IPS-18c (cell line): ENCODE measurements at regions not wholly inside any gene's neighbourhood (a gene's known extent, or its start where the extent isn't known, plus 50 kb on each side); places are given as distances from the start of the nearest gene placed in this dataset.
"Not testable (repeated sequence)": the region's sequence is repeated elsewhere in the genome, so short reads cannot be mapped to it uniquely, and the experiment has no call there.

Source experiments
- H3K4me3 ChIP-seq: 2 replicates; pipeline ENCODE4 v1.7.0; 2013; ENCODE audit warnings: low read depth, mild to moderate bottlenecking, low read length, moderate library complexity; ENCODE audit not compliant: insufficient read depth
- H3K9me3 ChIP-seq: one replicate; pipeline ENCODE4 v1.6.1; 2013; ENCODE audit warnings: mild to moderate bottlenecking, low read length, moderate library complexity; ENCODE audit not compliant: control insufficient read depth, insufficient read depth

GRCh38 chr12:83476695-83477690, 790.3 kb downstream of the TMTC2 start:
- H3K9me3 ChIP-seq: no peaks in the 10 kb centered on the region
- H3K4me3 ChIP-seq: no peak overlapping the region

- Histone ChIP-seq H3K4me3 (no peak overlapping the region), H3K9me3 (no peaks in the 10 kb centered on the region)
These were observed 789.3 kb downstream of the TMTC2 start for GRCh38 chr12:83476006-83476405.

DNA sequence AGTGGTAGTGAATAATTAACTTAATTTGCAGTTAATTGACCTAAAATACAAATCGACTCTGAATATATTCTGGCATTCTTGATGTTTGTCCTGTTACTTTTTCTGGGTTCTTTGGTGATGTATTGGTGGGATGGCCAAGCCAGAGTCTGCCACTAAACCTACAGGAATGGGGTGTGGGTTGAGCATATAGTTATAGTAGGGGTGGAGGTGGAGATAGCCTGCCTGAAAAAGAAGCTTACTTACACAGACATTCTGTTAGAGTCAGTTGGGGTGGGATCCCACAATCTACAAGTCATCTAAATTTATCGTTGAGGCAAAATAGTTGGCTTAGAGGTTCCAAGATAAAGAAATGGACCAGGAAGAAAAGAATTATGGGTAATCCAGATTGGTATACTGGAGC, 787.7 kb downstream of the TMTC2 start:
- no peak overlapping the region for H3K4me3 ChIP-seq
- no peaks in the 10 kb centered on the region for H3K9me3 ChIP-seq

DNA sequence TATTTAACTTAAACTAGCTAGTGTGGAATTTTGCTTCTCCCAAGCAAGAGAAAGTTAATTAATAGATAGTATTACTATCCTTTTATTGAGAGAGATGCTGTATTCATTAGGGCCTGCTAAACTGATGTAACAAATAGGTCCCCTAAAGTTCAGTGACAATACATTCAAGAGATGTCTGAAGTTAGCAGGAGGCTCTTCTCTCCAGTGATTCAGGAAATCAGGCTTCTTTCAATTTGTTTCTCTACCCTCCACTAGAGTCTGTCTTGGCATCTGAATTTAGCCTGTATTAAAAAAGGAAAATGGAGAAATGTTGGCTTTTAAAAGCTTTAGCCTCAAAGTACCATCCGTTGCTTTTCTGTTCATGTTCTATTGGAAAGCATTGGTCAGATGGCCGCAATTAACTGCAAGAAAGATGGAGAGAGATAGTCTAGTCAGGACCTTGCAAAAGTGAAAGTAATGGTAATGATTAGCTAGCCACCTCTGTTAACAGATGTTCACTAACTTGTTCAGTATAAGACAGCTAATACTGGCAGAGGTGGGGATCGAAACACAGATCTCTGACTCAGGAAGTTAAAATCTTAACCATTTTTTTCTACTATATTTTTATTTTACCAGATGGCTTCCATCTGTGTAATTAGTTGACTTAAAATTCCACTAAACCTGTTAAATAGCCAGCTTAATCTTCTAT, 786.8 kb downstream of the TMTC2 start:
- Histone ChIP-seq H3K9me3 (no peaks in the 10 kb centered on the region), H3K4me3 (no peak overlapping the region)

DNA sequence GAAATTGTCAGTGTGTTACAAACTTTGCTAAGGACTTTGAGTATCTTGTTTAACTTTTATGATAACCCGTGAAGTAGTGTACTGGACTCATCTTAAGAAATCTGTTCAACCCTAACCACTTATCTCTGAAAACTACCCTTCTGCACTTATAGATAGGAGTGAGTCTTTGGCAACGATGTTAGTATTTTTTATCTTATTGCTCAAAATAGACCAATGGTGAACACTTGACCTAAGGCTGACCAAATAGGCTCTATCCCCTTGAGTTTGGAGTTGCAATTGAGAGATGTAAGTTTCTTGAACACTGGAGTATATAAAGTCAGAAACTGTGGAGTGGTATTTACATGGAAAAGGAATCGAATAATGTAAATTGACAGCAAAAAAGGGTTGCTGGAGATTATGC, 786.1 kb downstream of the TMTC2 start:
- Histone ChIP-seq H3K4me3 (no peak overlapping the region), H3K9me3 (no peaks in the 10 kb centered on the region)

GRCh38 chr12:83472350-83472749, 785.6 kb downstream of the TMTC2 start:
- Histone ChIP-seq H3K9me3 (no peaks in the 10 kb centered on the region), H3K4me3 (no peak overlapping the region)

DNA sequence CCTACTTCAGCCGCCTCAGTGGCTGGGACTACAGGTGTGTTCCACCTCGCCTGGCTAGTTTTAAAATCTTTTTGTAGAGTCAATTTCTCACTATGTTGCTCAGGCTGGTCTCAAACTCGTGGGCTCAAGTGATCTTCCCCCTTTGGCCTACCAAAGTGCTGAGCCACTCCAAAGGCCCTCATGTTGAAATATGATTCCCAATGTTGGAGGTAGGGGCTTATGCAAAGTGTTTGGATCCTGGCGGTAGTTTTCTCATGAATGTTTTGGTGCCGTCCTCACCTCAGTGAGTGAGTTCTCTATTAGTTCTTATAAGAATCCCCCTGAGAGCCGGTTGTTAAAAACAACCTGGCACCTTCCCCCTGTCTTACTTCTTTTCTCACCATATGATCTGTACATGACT, 784.6 kb downstream of the TMTC2 start:
- H3K9me3 ChIP-seq: no peaks in the 10 kb centered on the region
- H3K4me3 ChIP-seq: no peak overlapping the region

DNA sequence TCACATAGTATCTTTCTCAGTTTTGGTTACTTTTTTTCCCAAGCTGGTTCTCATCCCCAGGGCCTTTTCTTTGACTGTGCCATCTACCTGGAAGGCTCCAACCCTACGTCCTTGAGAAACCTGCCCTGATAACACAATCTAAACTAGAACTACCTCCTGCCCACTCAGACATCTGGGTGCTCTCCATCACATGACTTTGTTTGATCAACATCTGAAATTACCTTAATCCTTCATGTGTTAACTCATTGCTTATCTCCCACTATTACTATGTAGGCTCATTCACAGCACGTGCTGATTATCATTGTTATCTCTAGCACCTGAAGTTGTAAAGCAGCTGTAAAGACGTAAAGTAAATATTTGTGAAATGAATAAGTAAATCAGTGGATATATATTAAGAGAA, 784.0 kb downstream of the TMTC2 start:
- H3K9me3 ChIP-seq: no peaks in the 10 kb centered on the region

DNA sequence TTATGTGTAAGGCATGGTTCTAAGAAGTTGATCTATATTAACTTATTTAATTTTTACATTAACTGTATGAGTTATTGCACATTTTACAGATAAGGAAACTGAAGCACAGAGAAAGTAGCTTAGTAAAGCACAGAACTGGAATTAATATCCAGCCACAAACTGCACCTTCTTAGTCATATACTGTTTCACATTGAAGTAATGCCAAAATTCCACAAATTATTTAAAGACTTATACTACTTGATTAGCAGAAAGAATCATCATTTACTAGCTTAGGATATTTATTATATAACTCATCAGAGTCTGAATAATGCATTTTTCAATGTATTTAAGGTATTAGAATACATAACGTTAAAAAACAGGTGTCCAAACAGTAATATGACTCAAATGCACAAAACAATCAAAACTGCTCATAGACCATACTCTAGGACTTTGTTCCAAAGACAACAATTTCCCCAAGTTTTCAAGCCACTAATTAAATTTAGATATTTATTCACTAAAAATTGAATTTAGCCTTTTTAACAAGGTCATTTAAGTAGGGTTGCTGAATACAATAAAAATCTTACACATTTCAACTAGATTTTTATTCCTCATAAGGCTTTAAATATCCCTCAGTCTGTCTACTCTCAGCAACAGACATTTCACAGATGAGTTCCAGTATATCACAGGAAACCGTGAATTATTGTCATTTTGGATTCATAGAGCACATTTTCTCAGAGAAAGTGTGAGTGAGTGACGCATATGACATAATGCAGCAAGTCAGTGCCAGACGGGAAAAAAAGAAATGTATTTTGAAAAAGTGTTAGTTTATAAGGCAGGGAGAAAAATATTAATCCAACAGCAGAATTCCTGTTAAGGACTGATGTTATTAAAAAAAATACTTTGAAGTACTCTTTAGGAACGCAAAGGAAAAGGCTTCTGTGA, 782.5 kb downstream of the TMTC2 start:
- no peak overlapping the region for H3K4me3 ChIP-seq
- no peaks in the 10 kb centered on the region for H3K9me3 ChIP-seq

More for the DNA sequence above, 784.0 kb downstream of the TMTC2 start:
- H3K4me3 ChIP-seq: no peak overlapping the region

- Histone ChIP-seq H3K9me3 (no peaks in the 10 kb centered on the region), H3K4me3 (no peak overlapping the region)
These were observed 778.9 kb downstream of the TMTC2 start for GRCh38 chr12:83465632-83466031.

DNA sequence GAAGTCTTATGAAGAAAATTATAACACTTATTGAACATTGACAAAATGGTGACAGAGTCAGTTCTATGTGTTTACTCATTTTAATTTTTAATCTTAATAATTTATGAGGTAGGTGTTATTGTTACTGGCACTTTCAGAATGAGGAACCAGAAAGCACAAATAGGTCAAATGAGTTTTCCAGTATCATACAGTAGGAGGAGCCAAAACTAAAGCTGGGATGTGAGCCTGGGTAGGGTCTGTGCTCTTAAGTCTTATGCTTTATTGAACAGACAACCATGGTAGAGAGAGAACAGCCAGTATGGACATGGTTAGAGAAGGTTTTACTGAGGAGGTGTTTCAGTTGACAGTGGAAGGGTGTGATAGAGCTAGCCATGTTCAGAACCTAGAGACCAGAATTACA, 775.7 kb downstream of the TMTC2 start:
- H3K4me3 ChIP-seq: no peak overlapping the region
- no peaks in the 10 kb centered on the region for H3K9me3 ChIP-seq

GRCh38 chr12:83461336-83461935, 774.7 kb downstream of the TMTC2 start:
- no peaks in the 10 kb centered on the region for H3K9me3 ChIP-seq
- H3K4me3 ChIP-seq: no peak overlapping the region

DNA sequence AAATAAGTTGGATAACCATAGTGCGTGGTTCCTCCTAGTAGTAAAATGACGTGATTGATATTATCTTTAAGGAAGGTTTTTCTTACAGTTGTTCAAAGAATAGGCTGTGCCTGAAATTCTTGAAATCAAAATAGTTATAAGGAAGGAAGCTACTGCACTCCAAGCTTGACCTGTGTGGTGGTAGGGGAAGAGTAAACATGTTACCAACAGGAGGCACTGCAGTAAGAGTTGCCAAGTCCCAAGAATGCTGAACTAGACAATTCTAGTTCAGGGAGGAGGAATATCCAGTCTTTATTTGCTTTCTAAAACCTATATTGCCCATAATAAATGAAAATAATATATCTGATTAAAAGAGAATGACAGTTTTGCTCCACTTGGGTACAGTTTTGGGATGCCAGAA, 764.5 kb downstream of the TMTC2 start:
- Histone ChIP-seq H3K4me3 (no peak overlapping the region), H3K9me3 (peaks cover 3% of the 10 kb centered on the region)

- peaks cover 2% of the 10 kb centered on the region for H3K9me3 ChIP-seq
- H3K4me3 ChIP-seq: no peak overlapping the region
These were observed 747.9 kb downstream of the TMTC2 start for GRCh38 chr12:83434600-83434999.

DNA sequence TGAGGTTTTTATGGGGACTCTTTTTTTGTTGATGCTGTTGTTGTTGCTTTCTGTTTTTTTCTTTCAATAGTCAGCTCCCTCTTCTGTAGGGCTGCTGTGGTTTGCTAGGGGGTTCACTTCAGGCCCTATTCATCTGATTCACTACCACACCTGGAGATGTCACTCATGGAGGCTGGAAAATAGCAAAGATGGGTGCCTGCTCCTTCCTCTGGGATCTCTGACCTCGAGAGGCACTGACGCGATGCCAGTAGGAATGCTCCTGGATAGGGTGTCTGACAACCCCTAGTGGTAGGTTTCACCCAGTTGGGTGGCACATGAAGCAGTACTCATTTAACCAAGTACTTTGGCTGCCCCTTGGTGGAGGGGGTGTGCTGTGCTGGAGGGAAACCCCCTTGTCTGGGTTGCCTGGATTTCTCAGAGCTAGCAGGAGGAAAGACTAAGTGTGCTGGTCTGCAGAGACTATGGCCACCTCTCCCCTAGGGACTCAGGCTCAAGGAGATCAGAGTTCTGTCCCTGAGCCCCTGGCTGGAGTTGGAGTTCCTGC, 745.5 kb downstream of the TMTC2 start:
- no peak overlapping the region for H3K4me3 ChIP-seq
- H3K9me3 ChIP-seq: peaks cover 2% of the 10 kb centered on the region

DNA sequence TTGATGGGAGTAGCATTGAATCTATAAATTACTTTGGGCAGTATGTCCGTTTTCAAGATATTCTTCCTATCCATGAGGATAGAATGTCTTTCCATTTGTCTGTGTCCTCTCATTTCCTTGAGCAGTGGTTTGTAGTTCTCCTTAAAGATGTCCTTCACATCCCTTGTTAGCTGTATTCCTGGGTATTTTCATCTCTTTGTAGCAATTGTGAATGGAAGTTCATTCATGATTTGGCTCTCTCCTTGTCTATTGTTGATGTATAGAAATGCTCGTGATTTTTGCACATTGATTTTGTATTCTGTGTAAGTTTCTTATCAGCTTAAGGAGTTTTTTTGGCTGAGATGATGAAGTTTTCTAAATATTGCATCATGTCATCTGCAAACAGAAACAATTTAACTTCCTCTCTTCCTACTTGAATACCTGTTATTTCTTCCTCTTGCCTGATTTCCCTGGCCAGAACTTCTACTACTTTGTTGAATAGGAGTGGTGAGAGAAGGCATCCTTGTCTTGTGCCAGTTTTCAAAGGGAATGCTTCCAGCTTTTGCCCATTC, 741.0 kb downstream of the TMTC2 start:
- not testable (repeated sequence) for H3K9me3 ChIP-seq, H3K4me3 ChIP-seq
